PC-9 (cell line): ENCODE measurements at regions not wholly inside any gene's neighbourhood (a gene's known extent, or its start where the extent isn't known, plus 50 kb on each side); places are given as distances from the start of the nearest gene placed in this dataset.

ENCODE experiments used
- EZH2 ChIP-seq: fragments of 200-600 bp; sonication (generic); IDR thresholded peaks from 2 replicates; pipeline ENCODE4 v1.8.0; 2017; ENCODE audit warnings: antibody characterized with exemption, low read depth
- TF ChIP-seq, protein P1 (sequence below): fragments of 200-600 bp; sonication (generic); conservative IDR thresholded peaks from 2 replicates; pipeline ENCODE4 v1.6.1; 2017; ENCODE audit warnings: mixed run types, antibody characterized with exemption, mild to moderate bottlenecking, moderate library complexity

DNA sequence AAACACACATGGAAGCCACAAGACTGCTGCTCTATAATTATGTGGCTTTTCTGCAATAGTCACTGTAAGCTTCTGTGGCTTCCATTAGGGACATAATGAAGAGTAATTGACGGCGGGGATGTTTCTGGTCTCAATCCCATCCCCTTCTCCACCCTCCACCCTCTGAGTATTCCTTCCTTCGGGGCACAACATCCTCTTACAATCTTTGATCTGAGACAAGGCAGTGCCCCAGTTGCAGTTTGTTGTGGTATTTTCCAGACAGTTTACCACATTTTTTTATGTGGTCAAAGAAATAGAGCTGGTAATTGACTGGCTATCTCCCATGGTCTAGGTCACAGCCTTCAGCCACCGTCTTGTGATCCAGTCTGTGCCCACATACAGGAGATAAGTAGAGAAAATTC lies 277.7 kb downstream of the NR2F1-AS1 start:
- TF ChIP-seq, protein P1, sequence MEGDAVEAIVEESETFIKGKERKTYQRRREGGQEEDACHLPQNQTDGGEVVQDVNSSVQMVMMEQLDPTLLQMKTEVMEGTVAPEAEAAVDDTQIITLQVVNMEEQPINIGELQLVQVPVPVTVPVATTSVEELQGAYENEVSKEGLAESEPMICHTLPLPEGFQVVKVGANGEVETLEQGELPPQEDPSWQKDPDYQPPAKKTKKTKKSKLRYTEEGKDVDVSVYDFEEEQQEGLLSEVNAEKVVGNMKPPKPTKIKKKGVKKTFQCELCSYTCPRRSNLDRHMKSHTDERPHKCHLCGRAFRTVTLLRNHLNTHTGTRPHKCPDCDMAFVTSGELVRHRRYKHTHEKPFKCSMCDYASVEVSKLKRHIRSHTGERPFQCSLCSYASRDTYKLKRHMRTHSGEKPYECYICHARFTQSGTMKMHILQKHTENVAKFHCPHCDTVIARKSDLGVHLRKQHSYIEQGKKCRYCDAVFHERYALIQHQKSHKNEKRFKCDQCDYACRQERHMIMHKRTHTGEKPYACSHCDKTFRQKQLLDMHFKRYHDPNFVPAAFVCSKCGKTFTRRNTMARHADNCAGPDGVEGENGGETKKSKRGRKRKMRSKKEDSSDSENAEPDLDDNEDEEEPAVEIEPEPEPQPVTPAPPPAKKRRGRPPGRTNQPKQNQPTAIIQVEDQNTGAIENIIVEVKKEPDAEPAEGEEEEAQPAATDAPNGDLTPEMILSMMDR = no peak
- TF ChIP-seq EZH2 = no peak
